Chondrocyte (in vitro differentiated cells): ENCODE measurements at regions not wholly inside any gene's neighbourhood (a gene's known extent, or its start where the extent isn't known, plus 50 kb on each side); places are given as distances from the start of the nearest gene placed in this dataset.

Experiments
- DNase-seq: peaks from one replicate; pipeline ENCODE4 v3.0.0; 2021; ENCODE audit warnings: mixed read lengths, low spot score
- H3K27ac Mint-ChIP-seq: one replicate; pipeline ENCODE4 v1.8.0; 2021; ENCODE audit warnings: mild to moderate bottlenecking, moderate library complexity, mixed read lengths; ENCODE audit not compliant: unreplicated experiment
- H3K27me3 Mint-ChIP-seq: 2 replicates; pipeline ENCODE4 v1.8.0; 2021; ENCODE audit warnings: low read depth, mixed read lengths
- H3K36me3 Mint-ChIP-seq: 2 replicates; pipeline ENCODE4 v1.8.0; 2021; ENCODE audit warnings: low read depth, mixed read lengths
- H3K4me1 Mint-ChIP-seq: 2 replicates; pipeline ENCODE4 v1.8.0; 2021; ENCODE audit warnings: low read depth, mild to moderate bottlenecking, mixed read lengths
- H3K4me3 Mint-ChIP-seq: one replicate; pipeline ENCODE4 v1.8.0; 2021; ENCODE audit warnings: mild to moderate bottlenecking, moderate library complexity, mixed read lengths; ENCODE audit not compliant: unreplicated experiment
- H3K9me3 Mint-ChIP-seq: 2 replicates; pipeline ENCODE4 v1.8.0; 2021; ENCODE audit warnings: low read depth, mixed read lengths
- CTCF ChIP-seq: fragments of 200-600 bp; sonication (generic); IDR thresholded peaks from 2 replicates; pipeline ENCODE4 v1.5.0; 2021; ENCODE audit warnings: antibody characterized with exemption, mild to moderate bottlenecking, moderate library complexity

- H3K4me3 Mint-ChIP-seq: no peak overlapping the region
- H3K9me3 Mint-ChIP-seq: peaks cover 2% of the 10 kb centered on the region
- H3K36me3 Mint-ChIP-seq: no peaks in the 10 kb centered on the region
- peaks cover 7% of the 10 kb centered on the region for H3K4me1 Mint-ChIP-seq
- H3K27me3 Mint-ChIP-seq: no peaks in the 10 kb centered on the region
- TF ChIP-seq CTCF: no peak
- DNase-seq: no peak
- H3K27ac Mint-ChIP-seq: no peak overlapping the region
Observed at GRCh38 chr21:27823652-27824201, 856.8 kb upstream of the ADAMTS5 start.

DNA sequence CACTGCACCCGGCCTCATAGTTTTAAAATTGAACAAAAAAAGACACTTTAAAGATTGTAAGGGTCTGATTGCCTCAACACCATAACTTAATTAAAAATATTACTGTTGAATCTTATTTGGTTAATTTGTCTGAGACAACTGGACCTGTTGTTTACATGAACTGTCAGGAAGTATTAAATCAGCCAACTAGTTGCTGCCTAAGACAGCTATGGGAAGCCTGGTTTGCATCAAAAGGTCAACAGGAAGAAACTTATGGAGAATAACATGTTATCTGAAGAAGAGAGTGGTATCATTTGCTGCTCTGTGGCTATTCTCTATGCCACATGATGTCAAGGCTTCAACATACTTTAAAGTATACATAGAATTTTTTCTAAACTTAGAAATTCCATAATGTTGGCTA is 853.5 kb upstream of the ADAMTS5 start:
- Mint-ChIP-seq H3K36me3 (no peaks in the 10 kb centered on the region), H3K27ac (no peak overlapping the region), H3K27me3 (no peaks in the 10 kb centered on the region), H3K9me3 (peaks cover 2% of the 10 kb centered on the region), H3K4me3 (no peak overlapping the region), H3K4me1 (peaks cover 15% of the 10 kb centered on the region)
- DNase-seq: no peak
- TF ChIP-seq CTCF: no peak

DNA sequence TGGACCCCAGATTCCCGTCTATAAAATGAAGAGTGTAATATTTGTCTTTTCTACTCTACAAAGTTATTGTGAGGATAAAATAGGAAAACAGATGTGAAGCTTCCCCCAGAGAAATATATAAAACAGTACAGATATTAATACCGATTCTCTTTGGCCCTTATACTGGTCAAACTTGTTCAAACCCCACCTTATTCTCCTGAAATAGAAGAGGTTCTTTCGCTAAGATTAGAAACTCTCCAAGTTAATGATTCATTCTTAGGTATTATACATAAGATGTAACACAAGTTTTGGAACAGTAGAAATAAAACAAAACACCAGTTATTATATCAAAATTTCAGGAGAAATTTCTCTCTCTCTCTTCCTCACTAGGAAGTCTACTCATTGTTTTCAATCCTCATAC is 852.4 kb upstream of the ADAMTS5 start:
- TF ChIP-seq CTCF: no peak
- peaks cover 2% of the 10 kb centered on the region for H3K9me3 Mint-ChIP-seq
- DNase-seq: no peak
- no peak overlapping the region for H3K4me3 Mint-ChIP-seq
- no peaks in the 10 kb centered on the region for H3K27me3 Mint-ChIP-seq
- H3K27ac Mint-ChIP-seq: no peak overlapping the region
- H3K4me1 Mint-ChIP-seq: peaks cover 15% of the 10 kb centered on the region
- no peaks in the 10 kb centered on the region for H3K36me3 Mint-ChIP-seq

DNA sequence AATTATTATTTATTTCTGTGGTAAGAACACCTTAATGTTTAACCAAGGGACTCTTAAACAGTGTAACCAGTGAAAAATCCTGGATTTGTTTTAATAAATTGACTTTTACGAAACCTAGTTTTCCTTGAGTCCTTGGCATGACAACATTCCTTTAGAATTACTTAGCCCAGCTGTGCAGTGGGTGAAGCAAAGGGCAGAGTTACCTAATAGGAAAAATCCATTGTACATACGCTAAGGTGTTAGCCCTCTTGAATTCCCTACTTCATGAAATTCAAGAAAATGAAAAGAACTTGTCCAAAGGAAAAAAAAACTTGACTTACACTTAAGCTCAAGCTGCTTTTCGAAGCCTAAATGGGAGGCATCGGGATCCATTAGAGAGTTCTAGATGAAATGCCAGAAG is 852.0 kb upstream of the ADAMTS5 start:
- H3K9me3 Mint-ChIP-seq: peaks cover under 1% of the 10 kb centered on the region
- H3K27me3 Mint-ChIP-seq: no peaks in the 10 kb centered on the region
- H3K27ac Mint-ChIP-seq: no peak overlapping the region
- no peaks in the 10 kb centered on the region for H3K36me3 Mint-ChIP-seq
- H3K4me3 Mint-ChIP-seq: no peak overlapping the region
- H3K4me1 Mint-ChIP-seq: peaks cover 17% of the 10 kb centered on the region
- DNase-seq: no peak
- no peak for TF ChIP-seq CTCF

DNA sequence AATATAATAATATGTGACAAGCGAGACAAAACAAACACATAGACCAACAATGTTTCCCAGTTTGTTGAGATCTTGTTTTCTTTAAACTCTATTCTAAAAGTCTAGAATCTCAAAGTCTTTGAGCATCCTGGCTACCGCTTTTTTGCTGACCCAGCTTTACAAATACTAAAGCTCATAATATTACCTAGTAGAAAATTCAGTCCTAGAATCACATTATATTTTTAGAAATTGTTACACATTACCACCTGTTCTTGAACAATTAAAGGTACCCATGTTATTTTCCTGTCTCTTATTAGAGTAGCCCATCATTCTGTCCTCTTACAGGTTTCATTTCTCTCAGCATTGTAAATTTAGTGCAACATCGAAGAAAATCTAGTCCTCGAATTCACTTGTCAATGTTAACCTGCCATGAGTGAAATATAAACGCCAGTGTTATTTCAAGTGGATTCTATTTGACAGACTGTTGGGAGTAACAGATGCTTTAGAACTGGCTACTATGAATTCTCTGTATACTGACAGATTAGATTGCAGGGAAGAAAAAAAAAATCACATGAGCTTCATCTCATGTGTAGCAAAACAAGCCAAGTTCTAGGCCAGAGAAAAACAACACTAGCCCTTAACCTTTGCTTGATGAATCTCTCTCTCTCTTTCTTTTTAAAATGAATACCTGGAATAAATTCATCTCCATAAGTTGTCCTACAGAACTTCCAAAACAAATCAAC is 851.2 kb upstream of the ADAMTS5 start:
- TF ChIP-seq CTCF: no peak
- Mint-ChIP-seq H3K4me3 (no peak overlapping the region), H3K27ac (no peak overlapping the region), H3K27me3 (no peaks in the 10 kb centered on the region), H3K36me3 (no peaks in the 10 kb centered on the region), H3K4me1 (peaks cover 23% of the 10 kb centered on the region), H3K9me3 (no peaks in the 10 kb centered on the region)
- no peak for DNase-seq
